ENCODE measurements at regions not wholly inside any gene's neighbourhood (a gene's known extent, or its start where the extent isn't known, plus 50 kb on each side); places are given as distances from the start of the nearest gene placed in this dataset.

- TF ChIP-seq POLR2A (IDR thresholded peaks at IDR 0.05; ENCODE audit: low read depth, low read length) (no peak), TAF1 (IDR thresholded peaks at IDR 0.05; ENCODE audit: borderline replicate concordance, low read depth, low read length) (no peak)
These were observed 55.6 kb upstream of the MKLN1 start for GRCh38 chr7:131272086-131272485.

All from GM12892 (cell line).